Chondrocyte (in vitro differentiated cells): ENCODE measurements at regions not wholly inside any gene's neighbourhood (a gene's known extent, or its start where the extent isn't known, plus 50 kb on each side); places are given as distances from the start of the nearest gene placed in this dataset.

Experiments
- DNase-seq: peaks from one replicate; pipeline ENCODE4 v3.0.0; 2021; ENCODE audit warnings: mixed read lengths, low spot score
- H3K27ac Mint-ChIP-seq: one replicate; pipeline ENCODE4 v1.8.0; 2021; ENCODE audit warnings: mild to moderate bottlenecking, moderate library complexity, mixed read lengths; ENCODE audit not compliant: unreplicated experiment
- H3K27me3 Mint-ChIP-seq: 2 replicates; pipeline ENCODE4 v1.8.0; 2021; ENCODE audit warnings: low read depth, mixed read lengths
- H3K36me3 Mint-ChIP-seq: 2 replicates; pipeline ENCODE4 v1.8.0; 2021; ENCODE audit warnings: low read depth, mixed read lengths
- H3K4me1 Mint-ChIP-seq: 2 replicates; pipeline ENCODE4 v1.8.0; 2021; ENCODE audit warnings: low read depth, mild to moderate bottlenecking, mixed read lengths
- H3K4me3 Mint-ChIP-seq: one replicate; pipeline ENCODE4 v1.8.0; 2021; ENCODE audit warnings: mild to moderate bottlenecking, moderate library complexity, mixed read lengths; ENCODE audit not compliant: unreplicated experiment
- H3K9me3 Mint-ChIP-seq: 2 replicates; pipeline ENCODE4 v1.8.0; 2021; ENCODE audit warnings: low read depth, mixed read lengths
- CTCF ChIP-seq: fragments of 200-600 bp; sonication (generic); IDR thresholded peaks from 2 replicates; pipeline ENCODE4 v1.5.0; 2021; ENCODE audit warnings: antibody characterized with exemption, mild to moderate bottlenecking, moderate library complexity

DNA sequence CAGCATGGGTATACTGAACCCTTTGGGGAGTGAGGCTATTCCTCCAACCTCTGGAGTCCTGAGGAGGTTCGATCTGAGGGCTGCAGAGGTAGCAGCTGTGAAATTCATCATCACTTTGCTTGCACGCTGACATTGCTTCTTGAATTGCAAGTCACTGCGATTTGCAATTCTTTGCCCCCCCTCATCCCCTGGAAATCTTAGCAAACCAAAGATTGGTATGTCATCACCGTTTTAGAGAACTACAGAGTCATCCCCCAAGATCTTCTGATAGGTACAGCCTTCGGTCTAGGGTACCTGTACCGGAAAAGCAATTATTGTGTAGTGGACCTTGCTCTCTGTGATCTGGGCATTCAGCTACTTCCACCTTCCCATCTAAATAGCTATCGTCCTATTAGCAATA lies 192.6 kb downstream of the KLF6 start:
- Mint-ChIP-seq H3K4me3 (no peak overlapping the region), H3K27ac (no peak overlapping the region), H3K27me3 (no peaks in the 10 kb centered on the region), H3K36me3 (no peaks in the 10 kb centered on the region), H3K4me1 (no peaks in the 10 kb centered on the region), H3K9me3 (no peaks in the 10 kb centered on the region)
- no peak for TF ChIP-seq CTCF
- no peak for DNase-seq

- Mint-ChIP-seq H3K27ac (no peak overlapping the region), H3K36me3 (no peaks in the 10 kb centered on the region), H3K4me1 (no peaks in the 10 kb centered on the region), H3K27me3 (no peaks in the 10 kb centered on the region), H3K9me3 (no peaks in the 10 kb centered on the region), H3K4me3 (no peak overlapping the region)
- no peak for TF ChIP-seq CTCF
- no peak for DNase-seq
These were observed 196.2 kb downstream of the KLF6 start for GRCh38 chr10:3588816-3589215.

DNA sequence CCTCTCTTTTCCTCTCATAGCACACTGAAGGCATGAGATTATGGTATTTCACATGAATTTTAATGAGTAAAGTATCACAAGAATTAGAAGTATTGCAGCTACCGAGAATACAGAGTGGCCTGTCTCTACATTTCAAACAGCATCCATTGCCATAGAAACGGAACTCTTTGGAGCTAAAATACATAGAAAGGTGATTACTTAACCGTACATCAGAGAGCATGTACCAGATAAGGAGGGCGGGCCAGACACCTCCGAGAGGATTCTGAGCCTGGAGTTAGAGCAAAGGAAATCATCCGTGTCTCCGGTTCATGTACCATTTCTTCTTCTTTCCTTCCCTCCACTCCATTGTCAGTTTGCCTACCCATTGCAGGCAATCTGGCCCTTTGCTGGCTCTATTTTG lies 196.7 kb downstream of the KLF6 start:
- Mint-ChIP-seq H3K27me3 (no peaks in the 10 kb centered on the region), H3K4me3 (no peak overlapping the region), H3K36me3 (no peaks in the 10 kb centered on the region), H3K27ac (no peak overlapping the region), H3K9me3 (no peaks in the 10 kb centered on the region), H3K4me1 (no peaks in the 10 kb centered on the region)
- no peak for TF ChIP-seq CTCF
- DNase-seq: no peak

- DNase-seq: no peak
- H3K4me3 Mint-ChIP-seq: no peak overlapping the region
- no peaks in the 10 kb centered on the region for H3K36me3 Mint-ChIP-seq
- H3K4me1 Mint-ChIP-seq: no peaks in the 10 kb centered on the region
- H3K27ac Mint-ChIP-seq: no peak overlapping the region
- no peaks in the 10 kb centered on the region for H3K27me3 Mint-ChIP-seq
- H3K9me3 Mint-ChIP-seq: no peaks in the 10 kb centered on the region
- no peak for TF ChIP-seq CTCF
These were observed 199.9 kb downstream of the KLF6 start for GRCh38 chr10:3584926-3585784.

- Mint-ChIP-seq H3K36me3 (no peaks in the 10 kb centered on the region), H3K27me3 (no peaks in the 10 kb centered on the region), H3K9me3 (no peaks in the 10 kb centered on the region), H3K4me3 (no peak overlapping the region), H3K4me1 (peaks cover 7% of the 10 kb centered on the region), H3K27ac (no peak overlapping the region)
- DNase-seq: no peak
- no peak for TF ChIP-seq CTCF
These were observed 204.4 kb downstream of the KLF6 start for GRCh38 chr10:3580565-3580964.
